ENCODE measurements at regions not wholly inside any gene's neighbourhood (a gene's known extent, or its start where the extent isn't known, plus 50 kb on each side); places are given as distances from the start of the nearest gene placed in this dataset.

DNA sequence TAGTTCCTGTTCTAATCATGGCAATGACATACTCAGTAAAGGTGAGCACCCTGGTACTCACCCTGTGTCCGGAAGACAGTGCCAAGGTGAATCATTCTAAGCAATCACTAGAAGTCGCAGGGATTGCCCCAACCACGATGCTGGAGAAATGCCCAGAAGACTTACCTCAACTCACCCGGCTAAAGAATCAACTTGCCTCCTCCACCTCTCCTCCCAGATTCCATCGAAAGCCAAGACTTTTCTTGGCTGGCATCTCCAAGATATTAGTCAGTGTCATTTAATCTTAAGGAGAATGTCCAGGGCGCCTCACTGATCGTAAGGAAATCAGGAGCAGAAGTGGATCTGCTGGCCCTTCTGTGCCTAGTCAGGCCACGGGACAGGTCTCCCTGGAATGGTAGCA is 204.9 kb downstream of the ERCC6L2 start:
- no peaks in the 10 kb centered on the region for H3F3A ChIP-seq (ENCODE audit: insufficient read depth, low read length, poor library complexity, severe bottlenecking)
- H3K4me3 ChIP-seq (ENCODE audit: low read length) = no peak overlapping the region
- no peaks in the 10 kb centered on the region for H3K9me2 ChIP-seq (ENCODE audit: insufficient read depth, low read length)
- H3K27ac ChIP-seq (ENCODE audit: low read length) = no peak overlapping the region
- no peaks in the 10 kb centered on the region for H3K27me3 ChIP-seq (ENCODE audit: insufficient read depth, low read depth, low read length)
- no peaks in the 10 kb centered on the region for H3K79me2 ChIP-seq (replicated peaks; ENCODE audit: insufficient read depth, low read length)
- TF ChIP-seq SMC3 (conservative IDR thresholded peaks at IDR 0.05; ENCODE audit: poor library complexity) (no peak), POLR2AphosphoS5 (IDR thresholded peaks at IDR 0.05) (no peak), MXI1 (conservative IDR thresholded peaks at IDR 0.05; ENCODE audit: poor library complexity, severe bottlenecking) (no peak), RAD21 (conservative IDR thresholded peaks at IDR 0.05) (no peak), EP300 (conservative IDR thresholded peaks at IDR 0.05; ENCODE audit: poor library complexity, severe bottlenecking) (no peak), EZH2 (IDR thresholded peaks at IDR 0.05; ENCODE audit: borderline replicate concordance, insufficient read depth, low read length, poor library complexity, severe bottlenecking) (no peak), TAF1 (IDR thresholded peaks at IDR 0.05; ENCODE audit: low read depth) (no peak)
- TF ChIP-seq, protein P1, sequence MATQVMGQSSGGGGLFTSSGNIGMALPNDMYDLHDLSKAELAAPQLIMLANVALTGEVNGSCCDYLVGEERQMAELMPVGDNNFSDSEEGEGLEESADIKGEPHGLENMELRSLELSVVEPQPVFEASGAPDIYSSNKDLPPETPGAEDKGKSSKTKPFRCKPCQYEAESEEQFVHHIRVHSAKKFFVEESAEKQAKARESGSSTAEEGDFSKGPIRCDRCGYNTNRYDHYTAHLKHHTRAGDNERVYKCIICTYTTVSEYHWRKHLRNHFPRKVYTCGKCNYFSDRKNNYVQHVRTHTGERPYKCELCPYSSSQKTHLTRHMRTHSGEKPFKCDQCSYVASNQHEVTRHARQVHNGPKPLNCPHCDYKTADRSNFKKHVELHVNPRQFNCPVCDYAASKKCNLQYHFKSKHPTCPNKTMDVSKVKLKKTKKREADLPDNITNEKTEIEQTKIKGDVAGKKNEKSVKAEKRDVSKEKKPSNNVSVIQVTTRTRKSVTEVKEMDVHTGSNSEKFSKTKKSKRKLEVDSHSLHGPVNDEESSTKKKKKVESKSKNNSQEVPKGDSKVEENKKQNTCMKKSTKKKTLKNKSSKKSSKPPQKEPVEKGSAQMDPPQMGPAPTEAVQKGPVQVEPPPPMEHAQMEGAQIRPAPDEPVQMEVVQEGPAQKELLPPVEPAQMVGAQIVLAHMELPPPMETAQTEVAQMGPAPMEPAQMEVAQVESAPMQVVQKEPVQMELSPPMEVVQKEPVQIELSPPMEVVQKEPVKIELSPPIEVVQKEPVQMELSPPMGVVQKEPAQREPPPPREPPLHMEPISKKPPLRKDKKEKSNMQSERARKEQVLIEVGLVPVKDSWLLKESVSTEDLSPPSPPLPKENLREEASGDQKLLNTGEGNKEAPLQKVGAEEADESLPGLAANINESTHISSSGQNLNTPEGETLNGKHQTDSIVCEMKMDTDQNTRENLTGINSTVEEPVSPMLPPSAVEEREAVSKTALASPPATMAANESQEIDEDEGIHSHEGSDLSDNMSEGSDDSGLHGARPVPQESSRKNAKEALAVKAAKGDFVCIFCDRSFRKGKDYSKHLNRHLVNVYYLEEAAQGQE (IDR thresholded peaks at IDR 0.05; ENCODE audit: borderline replicate concordance) = no peak
- TF ChIP-seq, protein P2, sequence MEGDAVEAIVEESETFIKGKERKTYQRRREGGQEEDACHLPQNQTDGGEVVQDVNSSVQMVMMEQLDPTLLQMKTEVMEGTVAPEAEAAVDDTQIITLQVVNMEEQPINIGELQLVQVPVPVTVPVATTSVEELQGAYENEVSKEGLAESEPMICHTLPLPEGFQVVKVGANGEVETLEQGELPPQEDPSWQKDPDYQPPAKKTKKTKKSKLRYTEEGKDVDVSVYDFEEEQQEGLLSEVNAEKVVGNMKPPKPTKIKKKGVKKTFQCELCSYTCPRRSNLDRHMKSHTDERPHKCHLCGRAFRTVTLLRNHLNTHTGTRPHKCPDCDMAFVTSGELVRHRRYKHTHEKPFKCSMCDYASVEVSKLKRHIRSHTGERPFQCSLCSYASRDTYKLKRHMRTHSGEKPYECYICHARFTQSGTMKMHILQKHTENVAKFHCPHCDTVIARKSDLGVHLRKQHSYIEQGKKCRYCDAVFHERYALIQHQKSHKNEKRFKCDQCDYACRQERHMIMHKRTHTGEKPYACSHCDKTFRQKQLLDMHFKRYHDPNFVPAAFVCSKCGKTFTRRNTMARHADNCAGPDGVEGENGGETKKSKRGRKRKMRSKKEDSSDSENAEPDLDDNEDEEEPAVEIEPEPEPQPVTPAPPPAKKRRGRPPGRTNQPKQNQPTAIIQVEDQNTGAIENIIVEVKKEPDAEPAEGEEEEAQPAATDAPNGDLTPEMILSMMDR (IDR thresholded peaks at IDR 0.05; ENCODE audit: poor library complexity, severe bottlenecking) = no peak
- no peaks in the 10 kb centered on the region for H3K9me3 ChIP-seq (ENCODE audit: low read length)
- H3K4me2 ChIP-seq (ENCODE audit: low read length) = no peak overlapping the region
- H4K20me1 ChIP-seq (ENCODE audit: insufficient read depth) = no peaks in the 10 kb centered on the region
- no peak overlapping the region for H2AFZ ChIP-seq (ENCODE audit: low read depth, low read length)
- no peaks in the 10 kb centered on the region for H3K36me3 ChIP-seq (ENCODE audit: insufficient read depth, low read length)
- no peak overlapping the region for H3K9ac ChIP-seq (ENCODE audit: low read length)

DNA sequence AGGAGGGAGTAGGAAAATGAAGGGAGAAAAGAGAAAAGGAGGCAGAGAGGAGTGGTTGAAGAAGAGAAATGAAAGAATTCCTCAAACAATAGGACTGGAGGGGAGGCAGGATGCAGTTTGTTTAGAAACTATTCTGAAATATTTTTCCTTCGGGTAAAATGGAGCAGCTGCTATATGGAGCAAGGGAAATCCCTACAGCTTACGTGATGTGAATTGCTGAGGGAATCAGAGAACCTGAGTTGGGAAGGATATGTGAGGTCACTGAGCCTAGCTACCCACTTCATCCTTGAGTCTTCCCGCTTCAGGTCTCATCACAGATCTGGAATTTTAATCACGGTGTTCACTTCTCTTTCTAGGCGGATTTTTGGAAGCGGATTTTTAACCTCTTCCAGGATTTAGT is 204.3 kb downstream of the ERCC6L2 start:
- no peak overlapping the region for H3K9ac ChIP-seq (ENCODE audit: low read length)
- H3F3A ChIP-seq (ENCODE audit: insufficient read depth, low read length, poor library complexity, severe bottlenecking) = no peaks in the 10 kb centered on the region
- TF ChIP-seq TAF1 (IDR thresholded peaks at IDR 0.05; ENCODE audit: low read depth) = no peak
- no peak for TF ChIP-seq RAD21 (conservative IDR thresholded peaks at IDR 0.05)
- H3K79me2 ChIP-seq (replicated peaks; ENCODE audit: insufficient read depth, low read length) = no peaks in the 10 kb centered on the region
- no peaks in the 10 kb centered on the region for H4K20me1 ChIP-seq (ENCODE audit: insufficient read depth)
- H3K4me2 ChIP-seq (ENCODE audit: low read length) = no peak overlapping the region
- no peaks in the 10 kb centered on the region for H3K9me2 ChIP-seq (ENCODE audit: insufficient read depth, low read length)
- no peak overlapping the region for H3K4me3 ChIP-seq (ENCODE audit: low read length)
- no peaks in the 10 kb centered on the region for H3K36me3 ChIP-seq (ENCODE audit: insufficient read depth, low read length)
- H2AFZ ChIP-seq (ENCODE audit: low read depth, low read length) = no peak overlapping the region
- H3K27me3 ChIP-seq (ENCODE audit: insufficient read depth, low read depth, low read length) = no peaks in the 10 kb centered on the region
- H3K9me3 ChIP-seq (ENCODE audit: low read length) = no peaks in the 10 kb centered on the region
- H3K27ac ChIP-seq (ENCODE audit: low read length) = no peak overlapping the region

Data from neural cell (in vitro differentiated cells).